Vagina (tissue), 2 donors: ENCODE measurements at regions not wholly inside any gene's neighbourhood (a gene's known extent, or its start where the extent isn't known, plus 50 kb on each side); places are given as distances from the start of the nearest gene placed in this dataset.

Experiments
- POLR2A ChIP-seq, 2 donors: fragments of 450-650 bp; IDR thresholded peaks; one replicate each; pipeline ENCODE4 v1.6.1; 2017; ENCODE audit warnings: antibody characterized with exemption in 2 of 2, mild to moderate bottlenecking in 2 of 2, moderate library complexity in 2 of 2
- POLR2AphosphoS5 ChIP-seq, 2 donors: sonication (generic); formaldehyde crosslinking; IDR thresholded peaks; one replicate each; pipeline ENCODE4 v1.9.0; 2017; ENCODE audit warnings: antibody characterized with exemption in 2 of 2, mild to moderate bottlenecking in 2 of 2, low read depth in 1 of 2; ENCODE audit not compliant: insufficient read depth in 1 of 2
- TF ChIP-seq, protein P1 (sequence below), 3 experiments: fragments of 450-650 bp in 2 of 3; fragments of 200-600 bp in 1 of 3; sonication (generic) in 1 of 3; IDR thresholded peaks; one replicate each; pipeline ENCODE4 v1.5.1; 2017 to 2019; ENCODE audit warnings: antibody characterized with exemption in 3 of 3, mild to moderate bottlenecking in 2 of 3, moderate library complexity in 2 of 3

DNA sequence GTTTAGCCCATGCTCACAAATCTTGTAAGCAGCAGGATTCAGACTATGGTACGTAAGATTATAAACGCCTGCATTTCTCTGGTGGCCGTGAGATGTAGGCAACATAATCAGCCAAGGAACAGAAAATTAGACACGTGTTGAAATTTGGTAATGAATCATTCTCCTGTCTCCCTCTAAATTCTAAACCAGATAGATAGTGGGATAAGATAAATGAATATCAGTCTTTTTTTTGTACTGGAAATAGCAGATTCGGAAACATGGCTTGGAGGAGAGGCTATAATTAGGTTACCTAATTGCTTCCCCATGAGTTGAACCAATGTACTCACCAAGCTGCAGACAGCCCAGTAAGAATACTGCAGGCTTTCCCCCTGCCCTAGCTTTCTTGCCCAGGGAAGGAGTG, 172.3 kb downstream of the TGFB2 start:
- TF ChIP-seq POLR2A (IDR thresholded peaks at IDR 0.05) (no peak), POLR2AphosphoS5 (IDR thresholded peaks at IDR 0.05; ENCODE audit: insufficient read depth in 1 of 2, low read depth in 1 of 2) (no peak)
- TF ChIP-seq, protein P1, sequence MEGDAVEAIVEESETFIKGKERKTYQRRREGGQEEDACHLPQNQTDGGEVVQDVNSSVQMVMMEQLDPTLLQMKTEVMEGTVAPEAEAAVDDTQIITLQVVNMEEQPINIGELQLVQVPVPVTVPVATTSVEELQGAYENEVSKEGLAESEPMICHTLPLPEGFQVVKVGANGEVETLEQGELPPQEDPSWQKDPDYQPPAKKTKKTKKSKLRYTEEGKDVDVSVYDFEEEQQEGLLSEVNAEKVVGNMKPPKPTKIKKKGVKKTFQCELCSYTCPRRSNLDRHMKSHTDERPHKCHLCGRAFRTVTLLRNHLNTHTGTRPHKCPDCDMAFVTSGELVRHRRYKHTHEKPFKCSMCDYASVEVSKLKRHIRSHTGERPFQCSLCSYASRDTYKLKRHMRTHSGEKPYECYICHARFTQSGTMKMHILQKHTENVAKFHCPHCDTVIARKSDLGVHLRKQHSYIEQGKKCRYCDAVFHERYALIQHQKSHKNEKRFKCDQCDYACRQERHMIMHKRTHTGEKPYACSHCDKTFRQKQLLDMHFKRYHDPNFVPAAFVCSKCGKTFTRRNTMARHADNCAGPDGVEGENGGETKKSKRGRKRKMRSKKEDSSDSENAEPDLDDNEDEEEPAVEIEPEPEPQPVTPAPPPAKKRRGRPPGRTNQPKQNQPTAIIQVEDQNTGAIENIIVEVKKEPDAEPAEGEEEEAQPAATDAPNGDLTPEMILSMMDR (IDR thresholded peaks at IDR 0.05), result no peak
